ENCODE measurements at regions not wholly inside any gene's neighbourhood (a gene's known extent, or its start where the extent isn't known, plus 50 kb on each side); places are given as distances from the start of the nearest gene placed in this dataset.

DNA sequence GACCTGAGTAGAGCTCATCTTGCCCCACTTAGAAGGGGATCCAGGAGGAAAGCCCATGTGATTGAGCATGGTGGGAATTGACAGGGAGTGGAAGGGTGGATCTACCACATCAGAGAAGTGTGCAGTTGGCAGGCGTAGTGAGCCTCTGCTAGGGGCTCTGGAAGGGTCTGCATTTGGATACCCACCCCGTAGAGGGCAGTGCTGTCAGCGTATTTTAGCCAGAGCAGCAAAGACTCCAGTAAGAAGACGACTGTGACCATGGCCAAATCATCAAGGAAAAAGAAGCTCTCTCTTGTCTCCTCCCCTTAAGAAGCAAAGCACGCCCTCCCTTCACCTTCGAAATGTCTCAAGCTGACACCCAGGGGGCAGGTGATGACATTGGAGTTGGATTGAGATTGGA, 68.8 kb upstream of the INHBA start:
- TF ChIP-seq, protein P1, sequence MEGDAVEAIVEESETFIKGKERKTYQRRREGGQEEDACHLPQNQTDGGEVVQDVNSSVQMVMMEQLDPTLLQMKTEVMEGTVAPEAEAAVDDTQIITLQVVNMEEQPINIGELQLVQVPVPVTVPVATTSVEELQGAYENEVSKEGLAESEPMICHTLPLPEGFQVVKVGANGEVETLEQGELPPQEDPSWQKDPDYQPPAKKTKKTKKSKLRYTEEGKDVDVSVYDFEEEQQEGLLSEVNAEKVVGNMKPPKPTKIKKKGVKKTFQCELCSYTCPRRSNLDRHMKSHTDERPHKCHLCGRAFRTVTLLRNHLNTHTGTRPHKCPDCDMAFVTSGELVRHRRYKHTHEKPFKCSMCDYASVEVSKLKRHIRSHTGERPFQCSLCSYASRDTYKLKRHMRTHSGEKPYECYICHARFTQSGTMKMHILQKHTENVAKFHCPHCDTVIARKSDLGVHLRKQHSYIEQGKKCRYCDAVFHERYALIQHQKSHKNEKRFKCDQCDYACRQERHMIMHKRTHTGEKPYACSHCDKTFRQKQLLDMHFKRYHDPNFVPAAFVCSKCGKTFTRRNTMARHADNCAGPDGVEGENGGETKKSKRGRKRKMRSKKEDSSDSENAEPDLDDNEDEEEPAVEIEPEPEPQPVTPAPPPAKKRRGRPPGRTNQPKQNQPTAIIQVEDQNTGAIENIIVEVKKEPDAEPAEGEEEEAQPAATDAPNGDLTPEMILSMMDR (IDR thresholded peaks at IDR 0.05; ENCODE audit: low read depth, low read length, missing input control): no peak
- TF ChIP-seq, protein P2, sequence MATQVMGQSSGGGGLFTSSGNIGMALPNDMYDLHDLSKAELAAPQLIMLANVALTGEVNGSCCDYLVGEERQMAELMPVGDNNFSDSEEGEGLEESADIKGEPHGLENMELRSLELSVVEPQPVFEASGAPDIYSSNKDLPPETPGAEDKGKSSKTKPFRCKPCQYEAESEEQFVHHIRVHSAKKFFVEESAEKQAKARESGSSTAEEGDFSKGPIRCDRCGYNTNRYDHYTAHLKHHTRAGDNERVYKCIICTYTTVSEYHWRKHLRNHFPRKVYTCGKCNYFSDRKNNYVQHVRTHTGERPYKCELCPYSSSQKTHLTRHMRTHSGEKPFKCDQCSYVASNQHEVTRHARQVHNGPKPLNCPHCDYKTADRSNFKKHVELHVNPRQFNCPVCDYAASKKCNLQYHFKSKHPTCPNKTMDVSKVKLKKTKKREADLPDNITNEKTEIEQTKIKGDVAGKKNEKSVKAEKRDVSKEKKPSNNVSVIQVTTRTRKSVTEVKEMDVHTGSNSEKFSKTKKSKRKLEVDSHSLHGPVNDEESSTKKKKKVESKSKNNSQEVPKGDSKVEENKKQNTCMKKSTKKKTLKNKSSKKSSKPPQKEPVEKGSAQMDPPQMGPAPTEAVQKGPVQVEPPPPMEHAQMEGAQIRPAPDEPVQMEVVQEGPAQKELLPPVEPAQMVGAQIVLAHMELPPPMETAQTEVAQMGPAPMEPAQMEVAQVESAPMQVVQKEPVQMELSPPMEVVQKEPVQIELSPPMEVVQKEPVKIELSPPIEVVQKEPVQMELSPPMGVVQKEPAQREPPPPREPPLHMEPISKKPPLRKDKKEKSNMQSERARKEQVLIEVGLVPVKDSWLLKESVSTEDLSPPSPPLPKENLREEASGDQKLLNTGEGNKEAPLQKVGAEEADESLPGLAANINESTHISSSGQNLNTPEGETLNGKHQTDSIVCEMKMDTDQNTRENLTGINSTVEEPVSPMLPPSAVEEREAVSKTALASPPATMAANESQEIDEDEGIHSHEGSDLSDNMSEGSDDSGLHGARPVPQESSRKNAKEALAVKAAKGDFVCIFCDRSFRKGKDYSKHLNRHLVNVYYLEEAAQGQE (IDR thresholded peaks at IDR 0.05): no peak
- TF ChIP-seq RAD21 (IDR thresholded peaks at IDR 0.05) (no peak), SP1 (IDR thresholded peaks at IDR 0.05) (no peak), EGR1 (IDR thresholded peaks at IDR 0.05; ENCODE audit: low read depth in 2 of 2) (no peak), MAX (IDR thresholded peaks at IDR 0.05) (no peak)
